ENCODE measurements at regions not wholly inside any gene's neighbourhood (a gene's known extent, or its start where the extent isn't known, plus 50 kb on each side); places are given as distances from the start of the nearest gene placed in this dataset.

DNA sequence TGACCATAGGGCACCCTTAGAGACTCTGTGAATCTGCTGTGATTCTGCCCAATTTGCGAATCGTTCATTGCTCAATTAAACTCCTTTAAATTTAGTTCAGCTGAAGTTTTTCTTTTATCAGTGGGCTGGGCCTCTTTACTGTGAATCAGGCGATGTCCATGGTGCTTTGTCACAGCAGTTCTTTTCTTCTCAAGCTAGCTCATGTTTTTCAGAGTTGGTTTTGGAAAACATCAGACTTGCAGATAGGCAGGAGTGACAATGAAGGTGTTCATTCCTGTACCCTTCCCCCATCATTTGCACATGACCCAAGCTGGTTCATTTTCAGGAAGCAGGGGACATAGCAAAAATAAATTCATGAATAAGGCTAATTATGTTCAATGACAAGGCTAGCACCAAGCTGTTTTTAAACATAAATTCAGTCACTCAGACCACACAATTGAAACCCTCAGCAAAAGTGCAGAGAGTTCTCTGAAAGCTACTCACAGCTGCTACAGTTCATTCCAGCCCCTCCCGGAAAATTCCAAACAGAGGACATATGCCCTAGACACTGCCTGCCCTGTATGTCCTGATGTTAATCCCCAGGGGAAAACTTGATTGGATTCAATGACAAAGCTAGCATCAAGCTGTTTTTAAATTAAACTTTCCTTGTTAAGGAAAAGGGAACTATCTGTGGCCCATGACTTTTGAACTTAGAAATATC, 383.3 kb downstream of the C12orf75 start:
- no peak overlapping the region for H2AFZ ChIP-seq (ENCODE audit: low read length)

DNA sequence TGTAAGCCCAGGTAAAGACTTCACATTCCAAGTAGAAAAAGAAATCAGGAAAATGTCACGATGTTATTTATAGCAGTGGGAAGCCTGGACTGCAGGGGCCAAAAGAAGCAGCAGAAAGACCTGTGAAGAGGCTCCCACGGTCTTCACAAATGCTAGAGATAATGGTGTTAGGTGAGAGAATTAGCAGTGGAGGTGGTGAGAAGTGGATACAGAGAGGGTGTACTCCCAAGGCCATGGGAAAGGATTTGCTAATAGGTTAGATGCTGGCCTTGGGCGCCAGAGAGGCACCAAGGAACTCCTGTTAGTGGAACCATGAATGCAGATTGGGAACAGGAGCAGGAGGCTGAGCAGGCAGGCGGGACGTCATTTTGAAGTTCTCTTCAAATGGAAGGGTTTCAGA, 386.1 kb downstream of the C12orf75 start:
- Histone ChIP-seq H3K4me2 (ENCODE audit: low read length) (no peak overlapping the region), H3F3A (ENCODE audit: insufficient read depth, low read length) (no peaks in the 10 kb centered on the region), H3K9me2 (ENCODE audit: low read depth, low read length) (no peaks in the 10 kb centered on the region), H3K9me3 (ENCODE audit: low read length) (no peaks in the 10 kb centered on the region), H3K4me1 (ENCODE audit: insufficient read depth, low read length, severe bottlenecking) (no peaks in the 10 kb centered on the region), H3K36me3 (ENCODE audit: insufficient read depth, low read length) (no peaks in the 10 kb centered on the region), H2AFZ (ENCODE audit: low read length) (no peak overlapping the region), H4K20me1 (ENCODE audit: insufficient read depth, low read length) (no peaks in the 10 kb centered on the region), H3K9ac (ENCODE audit: low read length) (no peak overlapping the region), H3K27me3 (ENCODE audit: insufficient read depth, low read length) (no peaks in the 10 kb centered on the region), H3K27ac (ENCODE audit: low read depth, low read length, poor library complexity, severe bottlenecking) (no peak overlapping the region), H3K79me2 (ENCODE audit: insufficient read depth, low read length) (no peaks in the 10 kb centered on the region), H3K4me3 (ENCODE audit: low read depth, low read length, poor library complexity, severe bottlenecking) (no peak overlapping the region)
- TF ChIP-seq, protein P1, sequence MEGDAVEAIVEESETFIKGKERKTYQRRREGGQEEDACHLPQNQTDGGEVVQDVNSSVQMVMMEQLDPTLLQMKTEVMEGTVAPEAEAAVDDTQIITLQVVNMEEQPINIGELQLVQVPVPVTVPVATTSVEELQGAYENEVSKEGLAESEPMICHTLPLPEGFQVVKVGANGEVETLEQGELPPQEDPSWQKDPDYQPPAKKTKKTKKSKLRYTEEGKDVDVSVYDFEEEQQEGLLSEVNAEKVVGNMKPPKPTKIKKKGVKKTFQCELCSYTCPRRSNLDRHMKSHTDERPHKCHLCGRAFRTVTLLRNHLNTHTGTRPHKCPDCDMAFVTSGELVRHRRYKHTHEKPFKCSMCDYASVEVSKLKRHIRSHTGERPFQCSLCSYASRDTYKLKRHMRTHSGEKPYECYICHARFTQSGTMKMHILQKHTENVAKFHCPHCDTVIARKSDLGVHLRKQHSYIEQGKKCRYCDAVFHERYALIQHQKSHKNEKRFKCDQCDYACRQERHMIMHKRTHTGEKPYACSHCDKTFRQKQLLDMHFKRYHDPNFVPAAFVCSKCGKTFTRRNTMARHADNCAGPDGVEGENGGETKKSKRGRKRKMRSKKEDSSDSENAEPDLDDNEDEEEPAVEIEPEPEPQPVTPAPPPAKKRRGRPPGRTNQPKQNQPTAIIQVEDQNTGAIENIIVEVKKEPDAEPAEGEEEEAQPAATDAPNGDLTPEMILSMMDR (IDR thresholded peaks at IDR 0.05; ENCODE audit: low read length), result no peak
- TF ChIP-seq EZH2 (IDR thresholded peaks at IDR 0.05; ENCODE audit: borderline replicate concordance, low read length), result no peak

More for the DNA sequence above, 383.3 kb downstream of the C12orf75 start:
- H3K79me2 ChIP-seq (ENCODE audit: insufficient read depth, low read length), result no peaks in the 10 kb centered on the region
- no peaks in the 10 kb centered on the region for H3K4me1 ChIP-seq (ENCODE audit: insufficient read depth, low read length, severe bottlenecking)
- no peaks in the 10 kb centered on the region for H4K20me1 ChIP-seq (ENCODE audit: insufficient read depth, low read length)
- TF ChIP-seq, protein P1 (IDR thresholded peaks at IDR 0.05; ENCODE audit: low read length), result no peak
- no peak for TF ChIP-seq EZH2 (IDR thresholded peaks at IDR 0.05; ENCODE audit: borderline replicate concordance, low read length)
- no peaks in the 10 kb centered on the region for H3K9me2 ChIP-seq (ENCODE audit: low read depth, low read length)
- H3K27ac ChIP-seq (ENCODE audit: low read depth, low read length, poor library complexity, severe bottlenecking), result no peak overlapping the region
- H3K9ac ChIP-seq (ENCODE audit: low read length), result no peak overlapping the region
- H3K4me3 ChIP-seq (ENCODE audit: low read depth, low read length, poor library complexity, severe bottlenecking), result no peak overlapping the region
- no peaks in the 10 kb centered on the region for H3K36me3 ChIP-seq (ENCODE audit: insufficient read depth, low read length)
- H3K9me3 ChIP-seq (ENCODE audit: low read length), result no peaks in the 10 kb centered on the region
- H3K27me3 ChIP-seq (ENCODE audit: insufficient read depth, low read length), result no peaks in the 10 kb centered on the region
- no peak overlapping the region for H3K4me2 ChIP-seq (ENCODE audit: low read length)
- H3F3A ChIP-seq (ENCODE audit: insufficient read depth, low read length), result no peaks in the 10 kb centered on the region

DNA sequence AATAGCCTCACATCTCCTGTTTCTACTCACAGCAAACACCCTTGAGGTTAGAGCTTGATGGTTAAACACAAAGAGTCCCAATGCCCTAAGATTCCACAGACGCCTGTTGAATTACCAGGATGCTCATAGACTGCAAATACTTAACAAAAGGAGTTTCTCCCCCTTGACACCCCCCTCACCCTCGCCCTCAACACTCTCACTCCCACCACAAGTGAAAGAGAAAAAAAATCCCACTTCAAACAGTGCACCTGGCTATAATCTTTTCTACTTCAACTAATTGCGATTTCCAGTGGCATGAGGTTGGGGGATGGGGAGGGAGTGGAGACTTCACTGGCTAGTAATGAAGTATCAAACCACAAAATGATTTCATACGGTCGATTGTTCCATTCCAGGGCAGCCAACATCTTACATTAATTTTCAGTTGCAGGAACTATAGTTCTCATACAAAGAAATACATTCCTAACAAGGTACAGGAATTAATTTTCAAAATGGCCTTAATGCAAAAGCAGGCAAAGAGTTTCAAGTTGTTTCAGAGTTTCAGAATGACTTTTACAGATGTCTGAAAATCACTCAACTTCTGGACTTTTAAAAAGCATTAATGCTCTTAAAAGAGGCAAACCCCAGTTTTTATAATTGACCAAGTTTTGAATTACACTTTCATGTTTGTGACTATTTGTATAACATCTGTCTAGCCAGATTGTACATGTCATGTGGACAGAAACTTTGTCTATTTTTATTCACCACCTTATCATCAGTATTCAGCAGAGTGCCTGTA, 390.7 kb downstream of the C12orf75 start:
- Histone ChIP-seq H4K20me1 (ENCODE audit: insufficient read depth, low read length) (no peaks in the 10 kb centered on the region), H3K4me3 (ENCODE audit: low read depth, low read length, poor library complexity, severe bottlenecking) (no peak overlapping the region), H3K27me3 (ENCODE audit: insufficient read depth, low read length) (no peaks in the 10 kb centered on the region), H3K9me2 (ENCODE audit: low read depth, low read length) (no peaks in the 10 kb centered on the region), H2AFZ (ENCODE audit: low read length) (no peak overlapping the region), H3F3A (ENCODE audit: insufficient read depth, low read length) (no peaks in the 10 kb centered on the region), H3K9ac (ENCODE audit: low read length) (no peak overlapping the region), H3K27ac (ENCODE audit: low read depth, low read length, poor library complexity, severe bottlenecking) (no peak overlapping the region), H3K4me2 (ENCODE audit: low read length) (no peak overlapping the region), H3K9me3 (ENCODE audit: low read length) (no peaks in the 10 kb centered on the region), H3K36me3 (ENCODE audit: insufficient read depth, low read length) (no peaks in the 10 kb centered on the region), H3K79me2 (ENCODE audit: insufficient read depth, low read length) (no peaks in the 10 kb centered on the region), H3K4me1 (ENCODE audit: insufficient read depth, low read length, severe bottlenecking) (no peaks in the 10 kb centered on the region)
- TF ChIP-seq, protein P1 (IDR thresholded peaks at IDR 0.05; ENCODE audit: low read length), result no peak
- TF ChIP-seq EZH2 (IDR thresholded peaks at IDR 0.05; ENCODE audit: borderline replicate concordance, low read length), result no peak

Data from OCI-LY1 (cell line).